WTC11 (cell line): ENCODE measurements at regions not wholly inside any gene's neighbourhood (a gene's known extent, or its start where the extent isn't known, plus 50 kb on each side); places are given as distances from the start of the nearest gene placed in this dataset.

Experiments
- CTCF ChIP-seq: fragments of 200-600 bp; IDR thresholded peaks from 2 replicates; pipeline ENCODE4 v1.8.0; 2022; ENCODE audit warnings: antibody characterized with exemption
- KAT7 ChIP-seq: sonication (generic); formaldehyde crosslinking; IDR thresholded peaks from 2 replicates; pipeline ENCODE4 v1.8.1; 2023; ENCODE audit warnings: missing genetic modification reagents, mild to moderate bottlenecking, borderline replicate concordance
- MAX ChIP-seq: sonication (generic); formaldehyde crosslinking; IDR thresholded peaks from 2 replicates; pipeline ENCODE4 v1.8.0; 2022; ENCODE audit warnings: mild to moderate bottlenecking, missing genetic modification reagents
- NFE2L1 ChIP-seq: sonication (generic); formaldehyde crosslinking; IDR thresholded peaks from 2 replicates; pipeline ENCODE4 v1.8.1; 2023; ENCODE audit warnings: missing genetic modification reagents
- NFYB ChIP-seq: sonication (generic); formaldehyde crosslinking; conservative IDR thresholded peaks from 2 replicates; pipeline ENCODE4 v1.8.0; 2022; ENCODE audit warnings: low read depth, missing genetic modification reagents
- NR2C2 ChIP-seq: sonication (generic); formaldehyde crosslinking; IDR thresholded peaks from 2 replicates; pipeline ENCODE4 v1.8.0; 2022; ENCODE audit warnings: mild to moderate bottlenecking, missing genetic modification reagents
- NR3C1 ChIP-seq: sonication (generic); formaldehyde crosslinking; conservative IDR thresholded peaks from 2 replicates; pipeline ENCODE4 v1.8.1; 2023; ENCODE audit warnings: low read depth, mild to moderate bottlenecking, missing genetic modification reagents
- TEAD1 ChIP-seq: sonication (generic); formaldehyde crosslinking; IDR thresholded peaks from 2 replicates; pipeline ENCODE4 v1.8.0; 2022; ENCODE audit warnings: mild to moderate bottlenecking, missing genetic modification reagents
- TEAD4 ChIP-seq: sonication (generic); formaldehyde crosslinking; IDR thresholded peaks from 2 replicates; pipeline ENCODE4 v1.8.0; 2022; ENCODE audit warnings: mild to moderate bottlenecking, missing genetic modification reagents
- TP53 ChIP-seq: sonication (generic); formaldehyde crosslinking; IDR thresholded peaks from 2 replicates; pipeline ENCODE4 v1.8.1; 2023; ENCODE audit warnings: mild to moderate bottlenecking, missing genetic modification reagents
- ZNF317 ChIP-seq: sonication (generic); formaldehyde crosslinking; IDR thresholded peaks from 2 replicates; pipeline ENCODE4 v1.8.1; 2023; ENCODE audit warnings: low read depth, mild to moderate bottlenecking, moderate library complexity, missing genetic modification reagents, borderline replicate concordance
- TF ChIP-seq, protein P1 (sequence below): fragments of 250-450 bp; sonication (Bioruptor Pico); IDR thresholded peaks from 2 replicates; pipeline ENCODE4 v1.9.0; 2021; ENCODE audit warnings: mild to moderate bottlenecking

GRCh38 chr1:36710951-36711350 lies 228.2 kb upstream of the CSF3R start:
- TF ChIP-seq TEAD4 (CRISPR knock-in tag) (no peak), NFYB (CRISPR knock-in tag) (no peak), NR3C1 (no peak), NR2C2 (no peak), CTCF (no peak), ZNF317 (CRISPR knock-in tag) (no peak), TP53 (CRISPR knock-in tag) (no peak), TEAD1 (CRISPR knock-in tag) (no peak), NFE2L1 (CRISPR knock-in tag) (no peak), KAT7 (CRISPR knock-in tag) (no peak), MAX (no peak)
- TF ChIP-seq, protein P1, sequence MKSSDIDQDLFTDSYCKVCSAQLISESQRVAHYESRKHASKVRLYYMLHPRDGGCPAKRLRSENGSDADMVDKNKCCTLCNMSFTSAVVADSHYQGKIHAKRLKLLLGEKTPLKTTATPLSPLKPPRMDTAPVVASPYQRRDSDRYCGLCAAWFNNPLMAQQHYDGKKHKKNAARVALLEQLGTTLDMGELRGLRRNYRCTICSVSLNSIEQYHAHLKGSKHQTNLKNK (CRISPR knock-in tag), result no peak
